Omental fat pad (tissue), 3 donors: ENCODE measurements at regions not wholly inside any gene's neighbourhood (a gene's known extent, or its start where the extent isn't known, plus 50 kb on each side); places are given as distances from the start of the nearest gene placed in this dataset.

Experiments used
- ATAC-seq: fragments of 150-250 bp; one replicate; pipeline ENCODE4 v1.9.1; 2016; ENCODE audit warnings: mild to moderate bottlenecking, moderate library complexity; ENCODE audit not compliant: low FRiP score
- DNase-seq: peaks from one replicate; pipeline ENCODE4 v3.0.0-alpha.2; 2019; ENCODE audit warnings: low spot score
- CTCF ChIP-seq, 3 donors: fragments of 450-650 bp; IDR thresholded peaks; one replicate each; pipeline ENCODE4 v1.5.1; 2016 to 2017; ENCODE audit warnings: antibody characterized with exemption in 3 of 3, mild to moderate bottlenecking in 3 of 3, moderate library complexity in 2 of 3

GRCh38 chr20:50310673-50311051, 120.0 kb downstream of the CEBPB start:
- TF ChIP-seq CTCF (IDR thresholded peaks at IDR 0.05): no peak
- no peak for DNase-seq
- no peak for ATAC-seq

- TF ChIP-seq CTCF (IDR thresholded peaks at IDR 0.05): no peak
- no peak for ATAC-seq
- DNase-seq: no peak
Observed at GRCh38 chr20:50311308-50312001, 120.8 kb downstream of the CEBPB start.

GRCh38 chr20:50312002-50312681, 121.5 kb downstream of the CEBPB start:
- DNase-seq (no peak), ATAC-seq (no peak)
- no peak for TF ChIP-seq CTCF (IDR thresholded peaks at IDR 0.05)

DNA sequence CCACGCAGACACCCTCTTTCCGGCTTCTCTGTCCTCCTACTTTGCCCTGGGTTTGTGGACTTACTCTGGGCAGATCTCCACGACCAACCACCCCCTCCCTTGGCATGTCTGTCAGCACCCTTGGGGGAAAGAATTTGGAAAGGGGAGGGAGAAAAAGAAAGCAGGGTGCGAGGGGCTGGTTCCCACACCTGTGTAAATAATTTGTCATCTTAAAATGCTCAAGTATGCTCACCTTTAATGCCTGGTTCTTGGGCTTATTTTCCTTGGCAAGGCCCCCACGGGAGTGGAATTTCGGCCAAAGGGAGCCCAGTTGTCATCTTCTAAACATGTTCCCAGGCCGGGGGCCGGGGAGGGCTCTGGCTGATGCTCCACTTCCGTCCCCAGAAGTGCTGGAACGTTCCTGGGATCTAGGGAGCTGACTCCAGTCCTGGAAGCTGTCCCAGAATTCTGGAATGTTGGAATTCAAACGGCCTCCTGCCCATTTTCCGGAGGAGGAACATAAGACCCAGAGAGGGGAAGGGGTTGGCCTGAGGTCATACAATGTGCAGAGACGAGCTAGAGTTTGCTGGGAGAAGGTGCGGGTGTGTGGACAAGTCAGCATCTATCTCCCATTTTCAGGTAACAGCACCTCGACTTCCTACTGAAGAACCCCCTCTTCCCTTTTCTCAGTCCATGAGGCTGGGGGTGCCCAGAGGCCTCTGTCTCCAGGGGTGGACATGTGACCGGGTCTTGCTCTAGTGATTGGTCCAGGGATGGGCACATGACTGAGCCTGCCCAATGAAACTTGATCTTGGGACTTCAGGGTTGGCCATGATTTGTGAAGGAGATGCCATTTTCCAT, 122.3 kb downstream of the CEBPB start:
- DNase-seq: no peak
- TF ChIP-seq CTCF (IDR thresholded peaks at IDR 0.05): no peak

GRCh38 chr20:50313522-50313820, 122.8 kb downstream of the CEBPB start:
- ATAC-seq: no peak
- DNase-seq: no peak
- no peak for TF ChIP-seq CTCF (IDR thresholded peaks at IDR 0.05)

More for the DNA sequence above, 122.3 kb downstream of the CEBPB start:
- no peak for ATAC-seq

- DNase-seq: no peak
- TF ChIP-seq CTCF (IDR thresholded peaks at IDR 0.05): no peak
- no peak for ATAC-seq
Observed at GRCh38 chr20:50313827-50314677, 123.4 kb downstream of the CEBPB start.
